ENCODE measurements at regions not wholly inside any gene's neighbourhood (a gene's known extent, or its start where the extent isn't known, plus 50 kb on each side); places are given as distances from the start of the nearest gene placed in this dataset.

- no peak for TF ChIP-seq CTCF (IDR thresholded peaks at IDR 0.05; ENCODE audit: insufficient read depth, low read depth, low read length, missing control alignments)
- no peak for DNase-seq (ENCODE audit: low read depth)
- H3K4me3 ChIP-seq (ENCODE audit: low read length), result no peak overlapping the region
Observed at GRCh38 chr3:154044671-154045070, 76.5 kb upstream of the ARHGEF26 start.

DNA sequence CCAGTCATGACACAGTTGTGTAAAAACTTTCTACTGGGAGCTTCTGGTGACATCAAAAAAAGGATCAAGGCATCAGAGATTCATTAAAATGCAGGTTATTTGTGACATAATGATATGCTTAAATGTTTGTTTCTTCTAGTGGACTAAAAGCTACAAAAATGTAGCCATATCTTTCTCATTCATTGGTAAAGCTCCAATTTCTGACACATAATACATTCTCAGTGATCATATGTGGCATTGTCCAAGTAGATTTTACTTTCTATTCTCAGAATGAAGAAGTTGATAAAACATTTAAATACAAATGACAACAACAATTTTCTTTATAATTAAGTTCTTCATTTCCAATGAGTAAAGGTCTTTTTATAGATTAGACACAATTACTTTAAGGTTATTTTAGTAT is 71.0 kb upstream of the ARHGEF26 start:
- H3K4me3 ChIP-seq (ENCODE audit: low read length), result no peak overlapping the region
- DNase-seq (ENCODE audit: low read depth), result no peak
- TF ChIP-seq CTCF (IDR thresholded peaks at IDR 0.05; ENCODE audit: insufficient read depth, low read depth, low read length, missing control alignments), result no peak

DNA sequence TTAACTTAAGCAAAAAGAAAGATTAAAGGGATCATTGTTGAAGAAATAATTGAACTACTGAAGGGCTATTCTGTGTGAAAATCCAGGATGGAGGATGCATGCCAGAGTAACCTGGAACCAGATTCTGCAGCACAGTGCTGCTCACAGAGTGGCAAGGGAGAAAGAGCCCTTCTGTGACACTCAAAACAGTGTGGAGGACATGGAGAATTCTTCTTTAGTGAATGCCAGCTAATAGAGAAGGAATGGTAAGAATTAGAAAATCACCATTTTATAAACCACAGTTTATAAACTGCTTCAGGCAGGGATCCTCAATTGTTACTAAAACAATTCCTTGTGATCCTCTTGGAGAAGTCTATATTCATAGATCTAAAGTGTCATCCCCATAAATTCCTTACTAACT is 70.4 kb upstream of the ARHGEF26 start:
- DNase-seq (ENCODE audit: low read depth), result no peak
- no peak overlapping the region for H3K4me3 ChIP-seq (ENCODE audit: low read length)
- TF ChIP-seq CTCF (IDR thresholded peaks at IDR 0.05; ENCODE audit: insufficient read depth, low read depth, low read length, missing control alignments), result no peak

- H3K4me3 ChIP-seq (ENCODE audit: low read length), result no peak overlapping the region
- no peak for TF ChIP-seq CTCF (IDR thresholded peaks at IDR 0.05; ENCODE audit: insufficient read depth, low read depth, low read length, missing control alignments)
- peak; percentile 57 for DNase-seq (ENCODE audit: low read depth)
Observed at GRCh38 chr3:154059833-154060232, 61.4 kb upstream of the ARHGEF26 start.

GRCh38 chr3:154060238-154061000 is 60.8 kb upstream of the ARHGEF26 start:
- DNase-seq (ENCODE audit: low read depth), result peak; percentile 75
- H3K4me3 ChIP-seq (ENCODE audit: low read length), result no peak overlapping the region
- TF ChIP-seq CTCF (IDR thresholded peaks at IDR 0.05; ENCODE audit: insufficient read depth, low read depth, low read length, missing control alignments), result no peak

GRCh38 chr3:154061001-154061370 is 60.2 kb upstream of the ARHGEF26 start:
- no peak for DNase-seq (ENCODE audit: low read depth)
- no peak for TF ChIP-seq CTCF (IDR thresholded peaks at IDR 0.05; ENCODE audit: insufficient read depth, low read depth, low read length, missing control alignments)
- H3K4me3 ChIP-seq (ENCODE audit: low read length), result no peak overlapping the region

GRCh38 chr3:154062513-154062912 is 58.7 kb upstream of the ARHGEF26 start:
- H3K4me3 ChIP-seq (ENCODE audit: low read length), result no peak overlapping the region
- no peak for DNase-seq (ENCODE audit: low read depth)
- TF ChIP-seq CTCF (IDR thresholded peaks at IDR 0.05; ENCODE audit: insufficient read depth, low read depth, low read length, missing control alignments), result no peak
